ENCODE measurements at regions not wholly inside any gene's neighbourhood (a gene's known extent, or its start where the extent isn't known, plus 50 kb on each side); places are given as distances from the start of the nearest gene placed in this dataset.

DNA sequence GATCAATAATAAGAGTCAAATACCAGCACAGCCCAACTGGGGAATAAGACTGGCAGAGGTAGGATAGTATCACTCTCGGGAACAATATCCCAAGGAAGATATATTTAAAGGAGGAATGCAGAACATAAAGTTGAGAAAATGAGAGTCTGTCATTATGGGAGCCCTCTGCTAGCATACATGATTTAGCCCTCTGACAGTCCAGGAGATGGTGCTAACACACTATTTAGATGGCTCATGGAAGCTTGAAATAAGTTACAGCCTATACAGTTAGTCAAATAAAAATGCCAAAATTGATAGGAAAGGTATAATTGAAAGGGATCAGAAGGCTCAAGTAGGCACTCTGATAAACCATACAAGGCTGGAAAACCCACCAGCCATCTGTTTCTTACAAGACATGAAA, 201.0 kb upstream of the NEIL3 start:
- no peak for DNase-seq (ENCODE audit: low read depth)

GRCh38 chr4:177109769-177110168, 199.9 kb upstream of the NEIL3 start:
- no peak for DNase-seq (ENCODE audit: low read depth)

DNA sequence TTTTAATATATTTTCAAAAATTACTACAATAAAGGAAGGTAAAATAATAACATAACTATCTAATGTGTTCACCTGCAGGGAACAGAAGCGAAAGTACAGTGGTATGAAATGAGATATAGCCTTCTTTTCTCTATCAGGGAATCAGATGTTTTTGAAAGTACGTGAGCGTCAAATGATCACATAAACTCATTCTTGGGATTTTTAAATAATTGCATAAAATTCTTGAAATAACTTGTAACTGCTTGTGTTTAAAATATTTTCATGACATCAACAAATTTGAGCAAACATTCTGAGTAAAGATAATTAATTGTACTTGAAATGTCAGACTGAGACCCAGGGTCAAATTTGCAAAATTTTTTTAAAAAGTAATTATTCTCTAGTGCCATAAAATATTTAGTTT, 193.5 kb upstream of the NEIL3 start:
- no peak for DNase-seq (ENCODE audit: low read depth)

GRCh38 chr4:177117256-177117655, 192.4 kb upstream of the NEIL3 start:
- no peak for DNase-seq (ENCODE audit: low read depth)

GRCh38 chr4:177118596-177118995, 191.1 kb upstream of the NEIL3 start:
- no peak for DNase-seq (ENCODE audit: low read depth)

- no peak for DNase-seq (ENCODE audit: low read depth)
Observed at GRCh38 chr4:177119021-177119471, 190.6 kb upstream of the NEIL3 start.

- no peak for DNase-seq (ENCODE audit: low read depth)
Observed at GRCh38 chr4:177119691-177120090, 190.0 kb upstream of the NEIL3 start.

DNA sequence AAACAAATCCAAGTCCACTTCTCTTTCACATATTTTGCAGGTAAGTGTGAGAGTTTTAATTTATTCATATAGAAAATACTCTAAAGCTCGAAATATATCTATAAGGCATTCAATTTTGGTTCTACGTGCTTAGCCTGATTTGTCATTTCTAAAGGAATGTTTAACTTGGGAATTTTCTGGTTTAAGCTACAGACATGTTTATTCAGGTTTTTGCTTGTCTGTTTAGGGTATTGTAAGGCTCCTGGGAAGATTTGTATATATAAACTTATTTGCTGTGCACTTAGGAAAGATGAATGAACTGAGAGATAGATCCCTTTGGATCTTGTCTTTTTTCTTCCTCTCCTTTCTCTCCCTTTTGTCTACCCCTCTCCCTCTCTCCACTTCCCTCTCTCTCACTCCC, 185.9 kb upstream of the NEIL3 start:
- DNase-seq (ENCODE audit: low read depth): no peak

GRCh38 chr4:177124349-177125064, 185.2 kb upstream of the NEIL3 start:
- DNase-seq (ENCODE audit: low read depth): no peak

DNA sequence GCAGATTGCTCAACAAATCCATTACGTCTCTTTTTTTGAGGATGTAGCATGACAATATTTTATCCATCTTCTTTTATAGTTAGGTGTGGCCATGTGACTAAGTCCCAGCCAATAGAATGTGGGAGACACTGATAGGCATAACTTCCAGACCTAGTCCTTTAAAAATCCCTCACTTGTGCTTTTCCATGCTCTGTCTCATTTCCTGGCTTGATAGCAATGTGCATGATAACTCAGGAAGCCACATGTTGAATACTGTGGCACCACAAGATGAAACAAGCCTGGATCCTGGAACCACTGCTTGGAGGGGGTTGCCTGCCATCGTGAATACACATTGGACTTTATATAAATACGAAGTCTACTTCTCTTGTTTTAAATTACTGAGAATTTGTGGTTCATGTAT, 184.0 kb upstream of the NEIL3 start:
- no peak for DNase-seq (ENCODE audit: low read depth)

DNA sequence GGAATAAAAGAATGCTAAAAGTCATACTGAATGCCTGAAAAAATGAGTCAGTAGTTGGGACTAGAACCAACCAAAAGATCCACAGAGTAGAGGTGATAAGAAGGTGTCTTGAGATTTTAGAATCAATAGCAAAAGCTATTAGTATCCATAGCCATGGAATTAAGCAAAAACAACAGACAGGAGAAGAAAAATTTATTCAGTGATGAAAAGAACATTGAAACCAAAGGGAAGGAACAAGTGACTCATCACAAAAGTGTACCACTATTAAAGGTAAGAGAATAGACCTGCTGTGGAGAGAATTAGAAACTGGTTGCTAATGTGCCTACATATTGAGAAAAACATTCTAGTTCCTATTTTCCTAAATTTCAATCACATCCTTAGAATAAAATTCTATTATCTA, 182.0 kb upstream of the NEIL3 start:
- no peak for DNase-seq (ENCODE audit: low read depth)

DNA sequence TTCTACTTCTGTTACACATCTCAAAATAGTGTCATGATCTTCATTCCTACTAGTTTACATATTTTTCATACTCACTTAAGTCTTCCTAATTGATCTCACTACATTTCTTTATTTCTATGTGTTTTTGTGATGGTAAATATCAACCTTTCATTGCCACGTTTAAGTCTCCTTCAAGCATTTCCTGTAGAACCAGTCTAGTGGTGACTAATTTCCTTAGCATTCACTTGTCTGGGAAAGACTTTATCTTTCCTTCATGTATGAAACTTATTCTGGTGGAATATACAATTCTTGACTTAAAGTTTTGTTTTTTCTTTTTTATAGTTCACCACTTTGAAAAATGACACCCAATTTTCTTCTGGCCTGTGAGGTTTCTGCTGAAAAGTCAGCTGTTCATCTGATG, 181.4 kb upstream of the NEIL3 start:
- no peak for DNase-seq (ENCODE audit: low read depth)

DNA sequence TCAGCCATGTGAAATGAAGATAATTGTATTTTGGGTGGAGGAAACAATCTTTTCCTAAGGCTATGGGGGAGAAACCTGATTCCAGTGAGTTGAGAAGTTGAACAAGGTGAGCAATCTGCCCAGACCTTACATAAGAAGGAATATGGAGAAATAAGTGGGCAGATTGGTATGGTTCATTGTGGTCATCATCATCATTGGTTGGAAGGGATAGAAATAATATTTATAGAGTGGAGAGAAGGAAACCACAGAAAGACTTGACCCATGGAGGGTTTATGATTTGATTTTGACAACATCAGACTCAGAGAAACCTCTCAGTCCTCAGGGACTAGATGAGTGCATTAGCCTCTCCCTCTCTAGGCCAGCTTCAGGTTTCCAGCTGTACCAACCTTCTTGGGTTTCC, 177.9 kb upstream of the NEIL3 start:
- no peak for DNase-seq (ENCODE audit: low read depth)

DNA sequence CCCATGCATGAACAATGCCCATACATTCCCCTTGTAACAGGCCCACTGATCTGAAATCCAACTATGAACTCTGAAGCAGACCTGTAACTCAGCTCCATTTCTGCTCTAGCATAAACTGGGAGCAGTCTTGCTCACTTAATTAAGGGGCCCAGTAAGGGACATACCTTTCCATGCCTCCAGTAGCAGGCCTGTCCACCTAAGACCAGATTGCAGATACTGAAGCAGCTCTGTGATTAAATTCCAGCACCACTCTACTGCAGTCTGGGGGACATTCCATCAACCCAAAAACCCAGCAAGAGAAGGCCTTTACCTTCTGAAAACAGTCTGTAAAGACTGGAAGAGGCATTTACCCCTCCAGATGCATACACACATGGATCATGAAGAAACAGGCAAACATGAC, 162.0 kb upstream of the NEIL3 start:
- DNase-seq (ENCODE audit: low read depth): no peak

GRCh38 chr4:177155454-177155853, 154.2 kb upstream of the NEIL3 start:
- DNase-seq (ENCODE audit: low read depth): no peak

DNA sequence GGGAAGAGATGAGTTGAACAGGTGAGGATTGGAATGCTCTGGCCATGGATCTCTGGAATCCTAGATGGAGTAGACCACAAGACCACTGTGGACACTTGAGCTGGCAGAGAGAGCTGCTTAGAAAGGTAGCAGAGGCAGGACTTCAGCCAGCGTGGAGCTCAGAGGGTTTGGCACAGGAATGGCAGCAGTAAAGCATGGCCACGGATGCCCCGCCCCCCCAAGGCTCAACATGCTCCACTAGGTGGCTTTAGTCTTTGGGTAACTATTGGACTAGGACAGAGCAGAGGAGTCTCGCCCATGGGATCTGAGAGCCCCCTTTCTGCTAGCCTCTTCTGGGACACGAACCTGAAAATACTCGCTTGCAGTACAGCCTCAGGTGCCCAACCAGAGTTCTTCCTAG, 150.1 kb upstream of the NEIL3 start:
- DNase-seq (ENCODE audit: low read depth): no peak

- DNase-seq (ENCODE audit: low read depth): no peak
Observed at GRCh38 chr4:177161781-177162180, 147.9 kb upstream of the NEIL3 start.

- no peak for DNase-seq (ENCODE audit: low read depth)
Observed at GRCh38 chr4:177163532-177163931, 146.1 kb upstream of the NEIL3 start.

DNA sequence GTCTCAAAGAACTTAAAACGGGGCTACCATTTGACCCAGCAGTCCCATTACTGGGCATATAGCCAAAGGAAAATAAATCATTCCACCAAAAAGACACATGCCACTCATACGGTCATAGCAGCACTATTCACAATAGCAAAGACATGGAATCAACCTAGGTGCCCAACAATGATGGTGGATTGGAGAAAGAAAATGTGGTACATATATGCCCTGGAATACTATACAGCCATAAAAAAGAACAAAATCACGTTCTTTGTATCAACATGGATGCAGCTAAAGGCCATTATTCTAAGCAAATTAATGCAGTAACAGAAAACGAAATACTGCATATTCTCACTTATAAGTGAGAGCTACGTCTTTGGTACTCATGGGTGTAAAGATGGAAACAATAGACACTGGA, 138.1 kb upstream of the NEIL3 start:
- no peak for DNase-seq (ENCODE audit: low read depth)

DNA sequence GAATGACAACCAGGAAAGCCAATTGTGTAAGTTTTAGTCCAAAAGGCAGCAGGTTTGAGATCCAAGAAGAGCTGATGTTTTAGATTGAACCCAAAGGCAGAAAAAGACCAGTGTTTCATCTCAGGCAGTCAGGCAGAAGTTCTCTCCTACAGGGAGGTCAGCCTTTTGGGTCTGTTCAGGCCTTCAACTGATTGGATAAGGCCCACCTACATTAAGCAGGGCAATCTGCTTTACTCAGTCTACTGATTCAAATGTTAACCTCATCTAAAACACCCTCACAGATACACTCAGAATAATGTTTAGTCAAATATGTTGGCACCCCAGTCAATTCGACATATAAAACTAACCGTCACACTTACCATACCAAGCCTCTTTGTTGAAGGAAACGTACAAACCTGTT, 134.2 kb upstream of the NEIL3 start:
- DNase-seq (ENCODE audit: low read depth): no peak

- no peak for DNase-seq (ENCODE audit: low read depth)
Observed at GRCh38 chr4:177177541-177178081, 132.1 kb upstream of the NEIL3 start.

DNA sequence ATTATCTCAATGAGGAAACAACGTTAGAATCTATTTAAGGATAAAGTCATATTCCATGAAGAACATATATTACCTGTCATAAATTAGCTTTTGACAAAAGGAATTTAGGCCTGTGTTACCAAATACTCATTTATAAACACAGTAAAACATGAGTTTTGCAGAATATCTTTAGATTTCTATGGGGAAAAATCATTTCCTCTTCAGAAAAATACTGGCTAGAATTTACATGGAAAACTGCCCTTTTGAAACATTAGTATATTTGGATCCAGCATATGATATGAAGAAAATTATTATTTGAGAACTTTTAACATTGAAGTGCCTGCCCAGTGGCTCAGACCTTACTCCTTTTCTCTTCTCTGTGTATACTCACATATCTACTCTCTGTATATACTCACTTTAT, 131.4 kb upstream of the NEIL3 start:
- no peak for DNase-seq (ENCODE audit: low read depth)

GRCh38 chr4:177182166-177182565, 127.5 kb upstream of the NEIL3 start:
- DNase-seq (ENCODE audit: low read depth): no peak

DNA sequence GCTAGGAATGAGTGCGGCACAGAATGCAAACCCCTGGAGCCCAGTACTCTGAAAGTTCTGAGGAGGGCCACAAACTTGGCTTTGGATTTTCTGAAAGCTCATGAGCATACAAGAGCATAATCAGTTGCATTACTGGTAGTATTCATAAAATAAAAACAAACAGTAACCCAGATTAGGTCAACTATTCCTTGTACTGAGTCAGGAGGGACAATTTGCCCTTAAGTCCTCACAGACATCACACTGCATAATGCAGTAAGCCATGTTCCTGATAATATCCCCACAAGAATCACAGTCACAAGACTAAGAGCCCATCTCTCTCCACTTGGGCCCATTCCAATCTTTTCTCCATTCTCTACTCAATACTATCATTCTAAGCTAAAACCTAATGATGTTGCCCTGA, 126.9 kb upstream of the NEIL3 start:
- DNase-seq (ENCODE audit: low read depth): no peak
